GM23248 (cell line): ENCODE measurements at regions not wholly inside any gene's neighbourhood (a gene's known extent, or its start where the extent isn't known, plus 50 kb on each side); places are given as distances from the start of the nearest gene placed in this dataset.

Source experiments
- EZH2 ChIP-seq: fragments of 200-600 bp; sonication (generic); IDR thresholded peaks from 2 replicates; pipeline ENCODE4 v1.6.1; 2018; ENCODE audit warnings: antibody characterized with exemption, mild to moderate bottlenecking; ENCODE audit not compliant: insufficient read depth, poor library complexity, severe bottlenecking
- EZH2phosphoT487 ChIP-seq: fragments of 200-600 bp; sonication (generic); IDR thresholded peaks from 2 replicates; pipeline ENCODE4 v1.6.1; 2018; ENCODE audit warnings: antibody characterized with exemption, moderate library complexity, mild to moderate bottlenecking, low read depth; ENCODE audit not compliant: insufficient read depth

DNA sequence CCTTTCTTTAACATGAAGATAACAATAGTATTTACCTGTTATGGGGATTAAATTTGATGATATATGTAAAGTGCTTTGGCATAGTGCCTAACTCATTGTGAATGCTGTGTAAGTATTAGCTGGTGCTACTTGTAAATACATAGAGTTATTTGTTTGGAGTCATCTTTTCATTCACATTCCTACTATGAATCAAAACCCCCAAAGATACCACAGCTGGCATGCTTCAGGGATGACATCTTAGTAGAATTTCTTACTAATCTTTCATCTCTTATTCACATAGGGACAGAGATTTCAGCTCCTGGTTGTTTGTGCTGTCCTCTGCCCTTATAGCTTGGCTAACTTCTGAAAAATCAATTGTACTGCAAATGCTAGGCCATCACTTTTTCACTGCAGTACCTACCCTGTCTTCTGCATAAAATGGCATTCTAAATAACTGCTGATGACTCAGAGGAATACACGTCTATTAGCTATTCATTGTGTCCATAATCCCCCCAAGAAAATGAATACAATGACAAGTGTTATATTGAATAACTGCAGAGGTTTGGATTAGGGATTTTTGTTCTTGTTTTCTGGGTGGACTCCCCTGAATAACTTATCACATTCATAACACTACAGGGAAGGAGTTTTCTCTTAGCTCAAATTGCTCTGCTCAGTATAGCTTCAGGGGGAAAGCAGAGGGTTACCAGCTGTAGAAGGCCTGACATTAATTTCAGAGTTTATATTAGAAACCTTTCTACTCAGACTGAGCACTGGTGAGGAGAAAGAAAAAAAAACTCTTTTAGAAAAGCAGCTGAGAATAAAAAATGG is 192.2 kb upstream of the C9orf72 start:
- TF ChIP-seq EZH2 = no peak
- no peak for TF ChIP-seq EZH2phosphoT487
